ENCODE measurements at regions not wholly inside any gene's neighbourhood (a gene's known extent, or its start where the extent isn't known, plus 50 kb on each side); places are given as distances from the start of the nearest gene placed in this dataset.

DNA sequence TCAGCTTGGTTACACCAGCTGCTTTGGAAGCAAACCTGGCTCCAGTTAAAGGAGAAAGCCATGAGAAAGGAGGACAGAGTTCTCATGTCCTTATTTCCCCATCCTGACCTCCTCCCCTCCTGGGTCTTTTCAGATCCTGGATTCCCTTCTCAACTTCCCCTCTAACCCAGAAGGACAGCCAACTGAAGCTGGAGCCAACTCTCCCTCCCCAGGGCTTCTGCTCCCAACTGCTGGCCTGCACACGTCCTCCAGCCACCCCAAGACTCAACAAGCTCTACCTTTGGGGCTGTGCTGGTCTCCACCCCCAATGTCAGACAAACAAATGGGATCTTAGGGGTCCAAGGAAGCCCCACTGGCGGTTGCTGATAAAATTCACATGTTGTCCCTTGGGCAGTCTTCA is 651.1 kb upstream of the TBX3 start:
- TF ChIP-seq, protein P1, sequence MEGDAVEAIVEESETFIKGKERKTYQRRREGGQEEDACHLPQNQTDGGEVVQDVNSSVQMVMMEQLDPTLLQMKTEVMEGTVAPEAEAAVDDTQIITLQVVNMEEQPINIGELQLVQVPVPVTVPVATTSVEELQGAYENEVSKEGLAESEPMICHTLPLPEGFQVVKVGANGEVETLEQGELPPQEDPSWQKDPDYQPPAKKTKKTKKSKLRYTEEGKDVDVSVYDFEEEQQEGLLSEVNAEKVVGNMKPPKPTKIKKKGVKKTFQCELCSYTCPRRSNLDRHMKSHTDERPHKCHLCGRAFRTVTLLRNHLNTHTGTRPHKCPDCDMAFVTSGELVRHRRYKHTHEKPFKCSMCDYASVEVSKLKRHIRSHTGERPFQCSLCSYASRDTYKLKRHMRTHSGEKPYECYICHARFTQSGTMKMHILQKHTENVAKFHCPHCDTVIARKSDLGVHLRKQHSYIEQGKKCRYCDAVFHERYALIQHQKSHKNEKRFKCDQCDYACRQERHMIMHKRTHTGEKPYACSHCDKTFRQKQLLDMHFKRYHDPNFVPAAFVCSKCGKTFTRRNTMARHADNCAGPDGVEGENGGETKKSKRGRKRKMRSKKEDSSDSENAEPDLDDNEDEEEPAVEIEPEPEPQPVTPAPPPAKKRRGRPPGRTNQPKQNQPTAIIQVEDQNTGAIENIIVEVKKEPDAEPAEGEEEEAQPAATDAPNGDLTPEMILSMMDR (IDR thresholded peaks at IDR 0.05): no peak
- no peak for TF ChIP-seq POLR2A (IDR thresholded peaks at IDR 0.05)
